HG03457 (cell line): ENCODE measurements at regions not wholly inside any gene's neighbourhood (a gene's known extent, or its start where the extent isn't known, plus 50 kb on each side); places are given as distances from the start of the nearest gene placed in this dataset.
"Not testable (repeated sequence)": the region's sequence is repeated elsewhere in the genome, so short reads cannot be mapped to it uniquely, and the experiment has no call there.

Experiments used
- ATAC-seq: cut with Tn5 transposase; IDR thresholded peaks from one replicate; pipeline ENCODE4 v1.9.1; 2021; ENCODE audit warnings: moderate number of reproducible peaks; ENCODE audit not compliant: unreplicated experiment

DNA sequence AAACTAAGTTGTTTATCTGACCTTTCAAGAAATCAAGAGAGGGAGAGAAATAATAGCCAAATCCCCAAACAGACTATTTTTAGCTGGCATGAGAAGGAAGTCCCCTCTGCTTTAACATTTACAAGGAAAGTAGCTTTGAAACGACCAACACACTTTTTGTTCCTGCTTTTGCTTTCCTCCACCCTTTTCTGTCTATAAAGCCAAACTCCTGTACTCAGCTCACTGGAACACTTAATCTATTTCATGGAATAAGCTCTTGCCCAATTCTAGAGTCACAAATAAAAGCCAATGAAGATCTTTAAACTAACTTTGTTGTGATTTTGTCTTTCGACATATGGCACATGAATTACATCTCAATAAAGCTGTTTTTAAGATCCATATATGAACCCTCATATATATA lies 86.8 kb upstream of the CCDC71L start:
- no peak for ATAC-seq

DNA sequence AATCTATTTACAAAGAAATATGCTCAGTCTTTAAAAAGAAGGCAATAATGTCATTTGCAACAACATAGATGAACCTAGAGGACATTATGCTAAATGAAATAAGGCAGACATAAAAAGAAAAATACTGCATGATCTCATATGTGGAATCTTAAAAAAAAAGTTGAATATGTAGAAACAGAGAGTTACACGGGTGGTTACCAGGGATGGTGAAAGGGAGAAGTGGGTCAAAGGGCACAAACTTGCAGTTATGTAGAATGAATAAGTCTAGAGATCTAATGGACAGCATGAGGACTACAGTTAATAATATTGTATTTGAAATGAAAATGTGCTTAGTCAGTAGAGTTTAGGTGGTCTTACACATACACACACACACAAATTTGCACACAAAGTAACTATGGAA lies 88.2 kb upstream of the CCDC71L start:
- ATAC-seq = no peak

GRCh38 chr7:106750773-106751172 lies 89.8 kb upstream of the CCDC71L start:
- no peak for ATAC-seq

DNA sequence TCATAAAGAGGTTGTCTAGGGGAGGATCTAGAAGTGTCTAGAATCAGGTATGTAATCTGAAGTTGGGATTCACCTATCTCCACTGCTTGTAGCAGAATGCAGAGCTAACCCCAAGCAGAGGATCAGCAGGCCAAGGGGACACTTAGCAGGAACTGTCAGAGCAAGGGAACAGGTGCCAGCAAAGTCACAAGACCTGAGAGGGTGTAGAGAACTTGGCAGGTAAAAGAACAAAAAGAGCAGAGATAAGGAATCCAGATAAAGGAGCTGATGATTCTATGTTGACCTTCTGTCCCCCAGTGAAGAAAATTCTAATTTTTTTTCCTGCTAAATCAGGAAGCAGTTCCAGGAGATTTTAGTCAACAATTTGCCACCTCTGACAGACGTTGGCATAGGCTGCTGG lies 91.4 kb upstream of the CCDC71L start:
- no peak for ATAC-seq

- ATAC-seq = not testable (repeated sequence)
Observed at GRCh38 chr7:106755024-106755423, 94.1 kb upstream of the CCDC71L start.

DNA sequence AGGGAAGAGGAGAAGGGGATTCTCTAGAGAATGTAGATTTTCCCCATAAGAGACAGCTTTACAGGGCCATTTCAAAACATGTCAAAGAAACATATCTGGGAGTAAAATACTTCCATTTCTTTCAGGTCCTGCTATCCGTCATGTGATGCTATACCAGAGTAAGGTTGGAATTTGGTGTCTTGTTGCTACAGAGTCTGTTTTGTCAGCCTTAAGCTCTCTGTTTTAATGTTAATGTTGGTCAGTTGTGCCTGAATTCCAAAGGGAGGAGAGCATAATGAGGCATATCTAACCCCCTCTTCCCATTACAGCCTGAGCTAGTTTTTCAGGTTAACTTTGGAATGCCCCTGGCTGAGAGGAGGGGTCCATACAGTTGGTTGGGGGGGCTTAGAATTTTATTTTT lies 94.7 kb upstream of the CCDC71L start:
- ATAC-seq = no peak

GRCh38 chr7:106756071-106756470 lies 95.1 kb upstream of the CCDC71L start:
- no peak for ATAC-seq

DNA sequence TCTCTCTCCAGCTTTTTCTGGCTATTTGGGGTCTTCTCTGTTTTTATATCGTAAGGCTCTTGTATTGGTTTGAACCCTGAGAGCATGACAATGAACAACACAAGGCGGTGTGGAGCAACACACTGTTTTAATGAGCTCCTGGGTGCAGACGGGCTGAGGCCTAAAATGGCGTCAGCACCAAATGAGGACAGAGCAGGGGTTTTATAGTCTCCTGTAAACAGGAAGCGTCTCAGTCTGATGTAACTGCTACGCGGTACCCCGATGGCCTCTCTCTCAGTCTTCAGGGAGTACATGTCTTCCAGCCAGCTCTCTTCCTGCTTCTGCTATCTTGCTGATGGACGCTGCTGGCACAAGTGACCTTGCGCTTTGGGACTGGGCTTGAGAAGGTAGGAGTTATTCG lies 95.9 kb upstream of the CCDC71L start:
- ATAC-seq = no peak

GRCh38 chr7:106757846-106758245 lies 96.9 kb upstream of the CCDC71L start:
- ATAC-seq = no peak

- ATAC-seq = not testable (repeated sequence)
Observed at GRCh38 chr7:106762845-106763244, 101.9 kb upstream of the CCDC71L start.

- no peak for ATAC-seq
Observed at GRCh38 chr7:106763717-106764116, 101.4 kb upstream of the PIK3CG start.

- ATAC-seq = no peak
Observed at GRCh38 chr7:106765727-106766355, 99.2 kb upstream of the PIK3CG start.

GRCh38 chr7:106766551-106766950 lies 98.5 kb upstream of the PIK3CG start:
- no peak for ATAC-seq

- no peak for ATAC-seq
Observed at GRCh38 chr7:106767078-106767477, 98.0 kb upstream of the PIK3CG start.

DNA sequence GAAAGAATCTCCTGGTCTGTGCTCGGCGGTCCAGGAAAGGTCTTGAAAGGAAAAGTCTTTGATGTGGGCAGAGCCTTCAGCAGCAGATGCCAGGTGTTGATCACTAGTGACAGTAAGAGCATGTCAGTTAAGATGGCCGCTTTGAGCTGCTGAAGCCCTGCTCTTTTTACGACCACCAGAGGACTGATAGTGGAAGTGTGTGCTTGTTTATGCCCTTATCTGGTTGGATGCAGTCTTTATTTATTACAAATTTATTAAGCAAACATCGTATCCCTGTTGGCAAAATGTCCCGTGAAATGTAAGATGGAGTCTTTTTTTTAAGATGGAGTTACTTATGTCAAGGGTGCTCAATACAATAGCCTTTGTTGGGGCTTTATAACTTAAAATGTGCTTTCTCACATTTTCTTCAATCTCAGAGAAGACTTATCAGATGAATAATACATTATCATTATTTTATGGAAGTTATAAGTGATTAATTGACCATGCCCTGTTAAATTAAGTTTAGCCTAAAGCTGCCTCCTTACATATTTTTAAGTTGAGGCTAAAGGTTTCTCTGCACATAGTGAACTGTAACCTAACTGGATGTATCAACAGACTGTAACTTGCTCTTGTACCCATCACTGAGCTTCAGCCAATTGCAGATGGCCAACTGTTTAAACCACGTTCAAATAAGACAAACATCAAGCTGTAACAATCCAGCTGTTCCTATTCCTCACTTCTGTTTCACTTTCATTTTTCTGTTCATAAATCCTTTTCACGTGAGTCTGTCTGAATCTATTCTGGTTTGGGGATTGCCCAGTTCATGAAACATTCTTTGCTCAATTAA lies 97.4 kb upstream of the PIK3CG start:
- no peak for ATAC-seq

GRCh38 chr7:106768324-106768751 lies 96.7 kb upstream of the PIK3CG start:
- ATAC-seq = no peak

- ATAC-seq = no peak
Observed at GRCh38 chr7:106770191-106770590, 94.9 kb upstream of the PIK3CG start.

DNA sequence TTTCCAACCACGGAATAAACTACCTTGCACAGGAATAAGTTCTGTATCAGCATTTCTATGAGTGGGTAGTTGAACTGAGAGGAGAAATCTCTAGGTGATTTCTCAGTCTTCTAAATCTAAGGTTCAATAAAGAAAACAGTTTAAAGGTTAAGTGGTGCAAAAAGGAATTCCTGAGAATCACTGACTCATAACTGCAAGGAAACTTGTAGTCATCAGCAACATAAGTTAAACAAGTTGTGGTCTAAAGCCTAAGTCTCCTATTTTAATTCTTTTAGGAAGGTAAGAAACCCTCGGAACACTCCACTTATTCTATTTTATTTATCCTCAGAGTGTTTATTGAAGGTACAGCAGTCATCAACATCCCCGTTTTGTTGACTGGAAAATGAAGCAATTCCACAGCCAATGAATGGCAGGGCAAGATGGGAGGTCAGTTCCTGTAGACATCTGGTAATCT lies 92.4 kb upstream of the PIK3CG start:
- no peak for ATAC-seq

DNA sequence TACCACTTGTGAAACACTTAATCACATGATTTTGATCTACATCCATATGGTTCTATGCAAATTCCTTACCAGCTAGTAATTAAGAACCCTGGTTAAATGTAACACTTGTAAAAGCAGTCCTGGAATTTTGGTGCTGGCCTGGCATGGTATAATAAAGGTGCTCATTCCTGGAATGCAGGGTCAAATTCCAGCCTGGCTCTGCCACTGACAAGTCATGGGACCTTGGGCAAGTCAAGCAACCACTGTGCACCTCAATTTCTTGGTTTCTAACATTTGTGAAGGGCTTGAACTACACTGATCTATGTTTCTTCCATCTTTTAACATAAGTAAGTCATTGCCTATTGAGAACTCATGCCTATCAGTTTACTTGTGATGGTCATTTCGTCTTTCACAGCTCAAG lies 91.9 kb upstream of the PIK3CG start:
- no peak for ATAC-seq

DNA sequence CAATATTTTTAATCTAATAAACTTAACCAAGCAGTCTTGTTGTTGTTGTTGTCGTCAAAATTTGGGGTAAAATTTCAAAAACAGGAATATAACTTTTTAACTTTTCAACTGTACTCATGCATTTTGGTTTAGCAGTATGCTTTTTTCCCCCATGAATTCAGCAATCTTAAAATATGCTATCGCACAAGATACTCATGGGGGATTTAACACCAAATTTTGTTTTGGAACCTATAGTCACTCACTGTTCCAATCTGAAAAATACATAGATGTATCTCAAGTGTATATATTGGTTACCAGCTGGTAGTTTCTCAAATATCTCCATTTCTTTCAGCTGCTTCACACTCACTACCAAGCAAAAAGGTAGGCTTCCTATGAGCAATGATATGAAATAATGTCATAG lies 91.4 kb upstream of the PIK3CG start:
- ATAC-seq = no peak

- ATAC-seq = no peak
Observed at GRCh38 chr7:106774213-106774767, 90.8 kb upstream of the PIK3CG start.
